ENCODE measurements at regions not wholly inside any gene's neighbourhood (a gene's known extent, or its start where the extent isn't known, plus 50 kb on each side); places are given as distances from the start of the nearest gene placed in this dataset.

DNA sequence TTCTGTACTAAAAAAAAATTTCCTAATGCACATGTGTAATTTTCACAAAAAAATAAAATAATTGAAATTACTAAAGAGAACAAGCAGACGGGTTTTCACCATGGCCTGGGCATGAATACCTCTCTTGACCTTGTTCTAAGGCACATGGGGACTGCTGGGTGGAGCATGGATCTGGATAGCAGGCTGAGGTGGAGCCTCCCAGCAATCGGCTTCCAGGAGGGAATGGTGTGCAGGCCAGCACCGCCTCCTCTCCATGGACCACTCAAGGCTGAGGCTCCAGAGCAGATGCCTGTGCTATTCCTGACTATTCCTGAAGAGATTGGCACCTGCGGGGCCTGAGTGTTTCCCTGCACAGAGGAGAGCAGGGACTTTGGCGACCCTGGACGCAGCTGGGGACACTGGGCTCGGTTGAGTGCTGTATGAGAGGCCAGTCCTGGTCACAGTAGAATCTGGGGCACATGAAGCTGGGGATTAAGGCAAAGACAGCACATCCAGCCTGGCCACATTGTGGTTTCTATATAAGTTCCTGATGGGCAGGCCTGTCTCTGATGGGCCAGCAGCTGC lies 963.6 kb downstream of the BRD1 start:
- Mint-ChIP-seq H3K27me3 (peaks cover 38% of the 10 kb centered on the region), H3K27ac (no peak overlapping the region), H3K9me3 (no peaks in the 10 kb centered on the region)

DNA sequence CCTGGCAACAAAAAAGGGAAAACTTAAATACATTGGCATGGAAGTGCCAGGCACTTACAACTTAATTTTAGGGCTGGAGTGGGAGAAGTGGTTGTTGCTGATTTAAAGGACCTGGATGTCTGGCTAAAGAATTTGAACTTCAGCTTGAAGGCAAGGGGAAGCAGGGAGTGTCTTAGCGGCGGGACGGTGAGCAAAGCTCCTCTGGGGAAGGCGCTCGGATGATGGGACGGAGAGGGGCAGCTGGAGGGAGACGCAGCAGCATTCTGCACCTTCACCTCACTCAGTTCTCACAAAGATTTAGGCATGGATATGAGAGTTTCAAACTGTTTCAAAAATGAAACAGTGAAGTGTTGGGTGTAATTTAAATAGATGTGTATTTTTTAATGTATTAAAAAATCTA lies 967.1 kb downstream of the BRD1 start:
- Mint-ChIP-seq H3K36me3 (ENCODE audit: low read depth) (no peaks in the 10 kb centered on the region), H3K27me3 (peaks cover 29% of the 10 kb centered on the region), H3K4me3 (no peak overlapping the region), H3K4me1 (ENCODE audit: low read depth) (no peaks in the 10 kb centered on the region), H3K9me3 (no peaks in the 10 kb centered on the region), H3K27ac (no peak overlapping the region)
- no peak for DNase-seq

More for the DNA sequence above, 963.6 kb downstream of the BRD1 start:
- no peak for DNase-seq
- Mint-ChIP-seq H3K4me1 (ENCODE audit: low read depth) (no peaks in the 10 kb centered on the region), H3K4me3 (no peak overlapping the region), H3K36me3 (ENCODE audit: low read depth) (no peaks in the 10 kb centered on the region)

- Mint-ChIP-seq H3K36me3 (ENCODE audit: low read depth) (no peaks in the 10 kb centered on the region), H3K4me3 (no peak overlapping the region), H3K9me3 (no peaks in the 10 kb centered on the region), H3K27me3 (peaks cover 21% of the 10 kb centered on the region), H3K4me1 (ENCODE audit: low read depth) (no peaks in the 10 kb centered on the region), H3K27ac (no peak overlapping the region)
- DNase-seq: no peak
These were observed 968.8 kb downstream of the BRD1 start for GRCh38 chr22:48858856-48859255.

GRCh38 chr22:48858121-48858520 lies 969.6 kb downstream of the BRD1 start:
- H3K4me1 Mint-ChIP-seq (ENCODE audit: low read depth): no peaks in the 10 kb centered on the region
- no peak for DNase-seq
- H3K9me3 Mint-ChIP-seq: no peaks in the 10 kb centered on the region
- peaks cover 21% of the 10 kb centered on the region for H3K27me3 Mint-ChIP-seq
- H3K36me3 Mint-ChIP-seq (ENCODE audit: low read depth): no peaks in the 10 kb centered on the region
- H3K4me3 Mint-ChIP-seq: no peak overlapping the region
- no peak overlapping the region for H3K27ac Mint-ChIP-seq

DNA sequence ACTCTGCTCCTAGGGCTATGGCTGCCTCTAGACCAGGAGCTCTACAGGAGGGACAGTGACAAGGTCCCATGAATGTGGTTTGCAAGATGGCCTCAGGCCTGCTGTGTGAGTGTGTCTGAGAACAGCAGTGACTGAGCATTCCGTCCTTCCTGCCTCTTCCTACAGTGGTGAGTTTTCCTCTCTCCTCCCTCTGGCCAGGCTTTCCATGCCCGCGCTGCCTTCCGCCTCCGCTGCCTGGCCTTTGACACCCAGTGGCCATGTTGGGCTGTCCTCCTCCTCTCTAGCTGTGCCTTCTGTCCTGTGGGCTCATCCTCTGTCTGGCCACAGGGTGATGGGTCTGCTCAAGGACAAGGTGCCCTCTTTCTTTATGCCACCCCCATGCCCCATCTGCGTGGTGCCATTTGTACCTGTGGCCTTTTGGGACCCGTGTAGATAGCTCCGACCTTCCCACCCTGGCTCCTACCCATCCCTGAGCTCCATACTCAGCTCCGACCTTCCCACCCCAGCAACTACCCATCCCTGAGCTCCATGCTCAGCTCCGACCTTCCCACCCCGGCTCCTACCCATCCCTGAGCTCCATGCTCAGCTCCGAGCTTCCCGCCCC lies 970.4 kb downstream of the BRD1 start:
- Mint-ChIP-seq H3K4me1 (ENCODE audit: low read depth) (no peaks in the 10 kb centered on the region), H3K27me3 (peaks cover 22% of the 10 kb centered on the region), H3K9me3 (no peaks in the 10 kb centered on the region), H3K27ac (no peak overlapping the region), H3K4me3 (no peak overlapping the region), H3K36me3 (ENCODE audit: low read depth) (no peaks in the 10 kb centered on the region)
- DNase-seq: no peak

- Mint-ChIP-seq H3K4me1 (ENCODE audit: low read depth) (no peaks in the 10 kb centered on the region), H3K27ac (no peak overlapping the region), H3K4me3 (no peak overlapping the region), H3K9me3 (no peaks in the 10 kb centered on the region), H3K27me3 (peaks cover 24% of the 10 kb centered on the region), H3K36me3 (ENCODE audit: low read depth) (no peaks in the 10 kb centered on the region)
- DNase-seq: no peak
These were observed 971.4 kb downstream of the BRD1 start for GRCh38 chr22:48856308-48856615.

GRCh38 chr22:48855593-48856307 lies 971.9 kb downstream of the BRD1 start:
- Mint-ChIP-seq H3K27me3 (peaks cover 24% of the 10 kb centered on the region), H3K27ac (no peak overlapping the region), H3K9me3 (no peaks in the 10 kb centered on the region), H3K4me3 (no peak overlapping the region), H3K4me1 (ENCODE audit: low read depth) (no peaks in the 10 kb centered on the region), H3K36me3 (ENCODE audit: low read depth) (no peaks in the 10 kb centered on the region)
- DNase-seq: no peak

DNA sequence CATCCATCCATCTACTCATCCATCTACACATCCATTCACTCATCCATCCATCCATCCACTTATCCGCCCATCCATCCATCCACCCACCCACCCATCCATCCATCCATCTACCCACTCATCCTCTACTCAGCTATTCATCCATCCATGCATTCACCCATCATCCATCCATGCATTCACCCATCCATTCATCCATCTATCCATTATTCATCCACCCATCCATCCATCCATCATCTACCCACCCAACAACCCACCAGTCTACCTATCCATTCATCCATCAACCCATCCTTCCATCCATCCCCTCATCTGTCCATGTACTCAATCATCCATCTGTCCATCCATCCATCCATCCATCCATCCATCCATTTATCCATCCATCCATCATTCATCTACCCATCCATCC lies 972.7 kb downstream of the BRD1 start:
- Mint-ChIP-seq H3K9me3 (no peaks in the 10 kb centered on the region), H3K36me3 (ENCODE audit: low read depth) (no peaks in the 10 kb centered on the region), H3K27me3 (peaks cover 20% of the 10 kb centered on the region), H3K4me3 (no peak overlapping the region), H3K27ac (no peak overlapping the region), H3K4me1 (ENCODE audit: low read depth) (no peaks in the 10 kb centered on the region)
- DNase-seq: no peak

DNA sequence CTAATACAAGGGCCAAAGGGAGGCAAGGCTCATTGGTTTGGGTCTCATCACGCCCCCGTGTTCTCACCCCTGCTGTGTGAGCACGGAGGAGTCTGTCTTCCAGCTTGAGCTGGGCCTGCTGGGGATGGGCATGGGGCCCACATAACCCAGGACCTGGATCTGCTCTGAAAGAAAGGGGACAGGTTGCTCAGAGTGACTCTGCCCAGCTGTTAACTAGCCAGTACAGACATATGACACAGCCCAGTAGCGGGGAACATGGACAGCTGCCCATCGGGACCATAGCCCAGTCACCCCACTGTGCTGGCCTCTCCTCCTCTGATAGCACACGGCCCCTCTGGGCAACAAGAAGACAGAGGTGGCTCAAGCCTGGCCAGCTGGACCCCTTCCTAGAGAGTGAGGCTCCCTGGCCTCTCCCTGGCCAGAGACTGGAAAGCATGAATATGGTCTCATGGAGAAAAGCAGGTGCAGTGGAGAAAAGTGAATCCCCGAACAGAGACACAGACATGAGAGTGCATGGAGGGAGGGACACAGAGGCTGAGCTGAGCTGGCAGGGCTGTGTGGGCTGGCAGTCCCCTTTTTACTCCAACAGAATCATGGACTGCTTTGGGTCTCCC lies 973.9 kb downstream of the BRD1 start:
- DNase-seq: no peak
- Mint-ChIP-seq H3K4me3 (no peak overlapping the region), H3K4me1 (ENCODE audit: low read depth) (no peaks in the 10 kb centered on the region), H3K27me3 (peaks cover 17% of the 10 kb centered on the region), H3K9me3 (no peaks in the 10 kb centered on the region), H3K36me3 (ENCODE audit: low read depth) (no peaks in the 10 kb centered on the region), H3K27ac (no peak overlapping the region)

- H3K36me3 Mint-ChIP-seq (ENCODE audit: low read depth): no peaks in the 10 kb centered on the region
These were observed 975.6 kb downstream of the BRD1 start for GRCh38 chr22:48851933-48852549.

GRCh38 chr22:48850658-48851287 lies 976.9 kb downstream of the BRD1 start:
- no peak overlapping the region for H3K4me3 Mint-ChIP-seq
- no peak overlapping the region for H3K27ac Mint-ChIP-seq
- H3K9me3 Mint-ChIP-seq: no peaks in the 10 kb centered on the region
- peaks cover 29% of the 10 kb centered on the region for H3K27me3 Mint-ChIP-seq
- H3K4me1 Mint-ChIP-seq (ENCODE audit: low read depth): no peaks in the 10 kb centered on the region
- H3K36me3 Mint-ChIP-seq (ENCODE audit: low read depth): no peaks in the 10 kb centered on the region
- no peak for DNase-seq

More at GRCh38 chr22:48851933-48852549, 975.6 kb downstream of the BRD1 start:
- peaks cover 21% of the 10 kb centered on the region for H3K27me3 Mint-ChIP-seq
- H3K4me1 Mint-ChIP-seq (ENCODE audit: low read depth): no peaks in the 10 kb centered on the region
- no peak overlapping the region for H3K4me3 Mint-ChIP-seq
- H3K9me3 Mint-ChIP-seq: no peaks in the 10 kb centered on the region
- no peak overlapping the region for H3K27ac Mint-ChIP-seq
- no peak for DNase-seq

GRCh38 chr22:48849963-48850657 lies 977.6 kb downstream of the BRD1 start:
- Mint-ChIP-seq H3K36me3 (ENCODE audit: low read depth) (no peaks in the 10 kb centered on the region), H3K27ac (no peak overlapping the region), H3K9me3 (no peaks in the 10 kb centered on the region), H3K4me1 (ENCODE audit: low read depth) (no peaks in the 10 kb centered on the region), H3K27me3 (peaks cover 27% of the 10 kb centered on the region), H3K4me3 (no peak overlapping the region)
- DNase-seq: peak; percentile 17

DNA sequence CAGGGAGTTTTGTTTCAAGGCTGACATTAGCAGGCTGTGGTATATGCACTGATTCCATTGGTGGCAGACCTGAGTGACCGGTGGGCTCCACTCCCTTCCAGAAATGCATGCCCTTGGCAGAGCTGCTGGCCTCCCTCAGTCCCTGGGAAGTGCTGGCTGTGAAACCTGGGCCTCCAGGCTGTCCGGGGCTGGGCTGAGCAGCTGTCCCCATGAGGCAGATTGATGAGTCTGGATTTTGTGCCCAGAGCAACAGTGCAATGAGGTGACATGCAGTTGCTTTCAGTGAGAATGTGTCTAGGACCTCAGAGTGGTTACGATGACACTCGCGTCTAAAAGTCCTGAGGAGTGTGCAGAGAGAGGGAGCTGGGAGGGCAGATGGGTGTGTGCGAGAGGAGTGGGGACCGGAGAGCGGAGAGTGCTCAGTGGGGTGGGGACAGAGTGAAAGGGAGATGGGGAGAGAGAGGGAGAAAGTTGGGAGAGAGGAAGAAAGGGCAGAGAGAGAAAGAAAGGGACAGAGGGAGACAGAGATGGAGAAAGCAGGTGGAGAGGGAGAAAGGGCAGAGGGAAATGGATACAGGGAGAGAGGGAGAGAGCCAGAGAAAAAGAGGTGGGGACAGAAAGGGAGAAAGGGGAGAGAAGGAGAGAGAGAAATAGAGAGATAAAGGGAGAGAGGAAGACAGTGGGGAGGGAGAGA lies 978.3 kb downstream of the BRD1 start:
- Mint-ChIP-seq H3K9me3 (no peaks in the 10 kb centered on the region), H3K27ac (no peak overlapping the region), H3K27me3 (peaks cover 26% of the 10 kb centered on the region), H3K4me1 (ENCODE audit: low read depth) (no peaks in the 10 kb centered on the region), H3K36me3 (ENCODE audit: low read depth) (no peaks in the 10 kb centered on the region), H3K4me3 (no peak overlapping the region)
- DNase-seq: peak; percentile 5

Measured in activated T-cell treated with anti-CD3 and anti-CD28 coated beads, Interleukin-2, amount 50 U/mL, for 24 hours (primary cell).